Hepatocyte (in vitro differentiated cells): ENCODE measurements at regions not wholly inside any gene's neighbourhood (a gene's known extent, or its start where the extent isn't known, plus 50 kb on each side); places are given as distances from the start of the nearest gene placed in this dataset.

Experiments used
- EZH2 ChIP-seq: fragments of 200-600 bp; sonication (generic); IDR thresholded peaks from 2 replicates; pipeline ENCODE4 v1.6.1; 2016; ENCODE audit warnings: antibody characterized with exemption, mild to moderate bottlenecking, borderline replicate concordance
- TF ChIP-seq, protein P1 (sequence below): fragments of 200-600 bp; sonication (generic); IDR thresholded peaks from 2 replicates; pipeline ENCODE4 v1.5.1; 2016; ENCODE audit warnings: antibody characterized with exemption, mild to moderate bottlenecking; ENCODE audit not compliant: poor library complexity

DNA sequence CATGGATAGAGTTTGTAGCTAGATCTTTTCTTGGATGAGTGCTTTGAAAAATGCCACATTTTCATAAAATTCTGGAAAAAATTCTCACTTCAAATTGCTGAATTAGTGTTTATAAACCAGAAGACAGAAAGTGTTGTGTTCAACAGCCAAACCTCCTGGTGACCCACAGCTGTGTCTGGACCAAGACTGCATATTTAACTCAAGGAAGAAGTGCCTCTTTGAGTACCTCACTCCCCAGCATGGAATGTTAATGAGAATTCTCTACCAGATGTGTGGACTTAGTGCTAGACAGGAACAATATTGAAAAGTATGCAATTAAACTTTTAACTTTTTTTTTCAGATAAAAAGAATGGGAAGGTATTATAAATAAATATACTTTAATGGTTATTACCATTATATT lies 609.3 kb downstream of the COL12A1 start:
- TF ChIP-seq, protein P1, sequence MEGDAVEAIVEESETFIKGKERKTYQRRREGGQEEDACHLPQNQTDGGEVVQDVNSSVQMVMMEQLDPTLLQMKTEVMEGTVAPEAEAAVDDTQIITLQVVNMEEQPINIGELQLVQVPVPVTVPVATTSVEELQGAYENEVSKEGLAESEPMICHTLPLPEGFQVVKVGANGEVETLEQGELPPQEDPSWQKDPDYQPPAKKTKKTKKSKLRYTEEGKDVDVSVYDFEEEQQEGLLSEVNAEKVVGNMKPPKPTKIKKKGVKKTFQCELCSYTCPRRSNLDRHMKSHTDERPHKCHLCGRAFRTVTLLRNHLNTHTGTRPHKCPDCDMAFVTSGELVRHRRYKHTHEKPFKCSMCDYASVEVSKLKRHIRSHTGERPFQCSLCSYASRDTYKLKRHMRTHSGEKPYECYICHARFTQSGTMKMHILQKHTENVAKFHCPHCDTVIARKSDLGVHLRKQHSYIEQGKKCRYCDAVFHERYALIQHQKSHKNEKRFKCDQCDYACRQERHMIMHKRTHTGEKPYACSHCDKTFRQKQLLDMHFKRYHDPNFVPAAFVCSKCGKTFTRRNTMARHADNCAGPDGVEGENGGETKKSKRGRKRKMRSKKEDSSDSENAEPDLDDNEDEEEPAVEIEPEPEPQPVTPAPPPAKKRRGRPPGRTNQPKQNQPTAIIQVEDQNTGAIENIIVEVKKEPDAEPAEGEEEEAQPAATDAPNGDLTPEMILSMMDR = no peak
- TF ChIP-seq EZH2 = no peak
